ENCODE measurements at regions not wholly inside any gene's neighbourhood (a gene's known extent, or its start where the extent isn't known, plus 50 kb on each side); places are given as distances from the start of the nearest gene placed in this dataset.

DNA sequence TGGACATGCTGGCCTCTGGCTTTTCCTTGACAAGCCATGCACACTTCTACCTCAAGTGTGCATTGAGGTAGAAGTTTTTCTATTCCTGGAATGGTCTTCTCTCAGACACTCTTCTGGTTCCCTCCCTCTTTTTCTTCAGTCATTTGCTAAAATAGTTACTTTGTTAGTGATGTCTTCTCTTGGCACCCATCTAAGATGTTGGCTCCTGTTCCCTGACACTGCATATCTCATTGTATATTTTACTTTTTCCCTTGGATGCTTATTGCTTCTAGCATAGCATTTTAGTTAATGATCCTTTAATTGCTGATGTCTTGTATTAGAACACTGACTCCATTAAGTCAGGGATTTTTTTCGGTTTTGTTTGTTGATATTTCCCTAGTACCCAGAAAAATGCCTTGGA, 758.7 kb upstream of the NRSN1 start:
- no peaks in the 10 kb centered on the region for H3K27me3 ChIP-seq
- intact Hi-C loops (cut with DNase I) = no loop called here
- H3K36me3 ChIP-seq = no peaks in the 10 kb centered on the region
- no peaks in the 10 kb centered on the region for H3K9me3 ChIP-seq
- TF ChIP-seq POLR2AphosphoS5 (IDR thresholded peaks at IDR 0.05) (no peak), EP300 (IDR thresholded peaks at IDR 0.05) (no peak), CTCF (IDR thresholded peaks at IDR 0.05) (no peak), POLR2A (IDR thresholded peaks at IDR 0.05; ENCODE audit: low read depth) (no peak)
- no peak overlapping the region for H3K4me3 ChIP-seq
- no peak overlapping the region for H3K27ac ChIP-seq (replicated peaks in 1 of 4)
- no peak for DNase-seq (ENCODE audit: extremely low spot score)
- WGBS = 49% methylated on average over 1 of the region's 1 CpG
- peaks cover 0 to 16% (median 11%) of the 10 kb centered on the region in 4 donors for H3K4me1 ChIP-seq

DNA sequence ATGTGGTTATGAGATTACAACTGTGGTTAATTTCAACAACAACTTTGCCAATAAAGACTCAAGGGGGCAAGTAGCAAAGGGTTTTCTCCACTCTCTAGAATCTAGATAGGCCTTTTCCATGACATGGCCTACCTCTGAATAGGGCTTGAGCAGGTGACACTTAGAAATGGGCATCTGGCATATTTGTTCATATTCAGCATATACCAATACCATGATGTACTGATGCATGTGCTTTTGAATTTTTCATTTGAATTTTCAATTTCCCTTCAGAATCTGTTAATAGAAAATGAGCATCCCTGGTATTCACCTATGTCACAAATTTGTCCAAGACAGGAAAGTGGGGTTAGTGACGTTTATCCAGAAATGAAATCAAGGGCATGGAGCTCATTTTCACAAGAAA, 757.5 kb upstream of the NRSN1 start:
- no peak overlapping the region for H3K27ac ChIP-seq (replicated peaks in 1 of 4)
- WGBS = 96% methylated on average over 1 of the region's 1 CpG
- intact Hi-C loops (cut with DNase I) = no loop called here
- no peaks in the 10 kb centered on the region for H3K27me3 ChIP-seq
- no peak for DNase-seq (ENCODE audit: extremely low spot score)
- TF ChIP-seq POLR2AphosphoS5 (IDR thresholded peaks at IDR 0.05) (no peak), EP300 (IDR thresholded peaks at IDR 0.05) (no peak), CTCF (IDR thresholded peaks at IDR 0.05) (no peak), POLR2A (IDR thresholded peaks at IDR 0.05; ENCODE audit: low read depth) (no peak)
- H3K4me1 ChIP-seq = peaks cover 0 to 16% (median 11%) of the 10 kb centered on the region in 4 donors
- H3K9me3 ChIP-seq = no peaks in the 10 kb centered on the region
- H3K4me3 ChIP-seq = no peak overlapping the region
- no peaks in the 10 kb centered on the region for H3K36me3 ChIP-seq

DNA sequence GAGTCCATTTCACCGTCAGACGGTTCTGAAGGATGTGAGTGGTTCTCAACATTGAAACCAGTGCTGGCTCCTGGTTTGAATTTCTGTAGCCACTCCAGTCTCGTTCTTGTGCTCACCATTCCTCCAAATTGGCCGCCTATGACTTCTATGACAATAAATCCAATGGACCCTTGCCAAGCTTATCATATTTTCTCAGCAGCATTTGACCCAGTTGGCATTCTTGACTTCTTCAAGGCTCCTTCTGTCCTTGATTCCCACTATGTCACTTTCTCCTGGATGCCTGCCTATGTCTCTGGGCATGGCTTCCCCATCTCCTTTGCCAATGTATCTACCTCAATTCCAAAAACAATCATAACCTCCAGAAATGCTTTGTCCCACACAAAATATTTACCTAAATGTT, 756.0 kb upstream of the NRSN1 start:
- TF ChIP-seq CTCF (IDR thresholded peaks at IDR 0.05) = no peak
- no peak for TF ChIP-seq EP300 (IDR thresholded peaks at IDR 0.05)
- no peak for TF ChIP-seq POLR2A (IDR thresholded peaks at IDR 0.05; ENCODE audit: low read depth)
- TF ChIP-seq POLR2AphosphoS5 (IDR thresholded peaks at IDR 0.05) = no peak
- no peaks in the 10 kb centered on the region for H3K27me3 ChIP-seq
- H3K4me3 ChIP-seq = no peak overlapping the region
- no peaks in the 10 kb centered on the region for H3K9me3 ChIP-seq
- 89% methylated on average over 4 of the region's 4 CpGs for WGBS
- no peak overlapping the region for H3K27ac ChIP-seq (replicated peaks in 1 of 4)
- no peak for DNase-seq (ENCODE audit: extremely low spot score)
- H3K36me3 ChIP-seq = no peaks in the 10 kb centered on the region
- peaks cover 0 to 16% (median 11%) of the 10 kb centered on the region in 4 donors for H3K4me1 ChIP-seq
- intact Hi-C loops (cut with DNase I) = no loop called here

DNA sequence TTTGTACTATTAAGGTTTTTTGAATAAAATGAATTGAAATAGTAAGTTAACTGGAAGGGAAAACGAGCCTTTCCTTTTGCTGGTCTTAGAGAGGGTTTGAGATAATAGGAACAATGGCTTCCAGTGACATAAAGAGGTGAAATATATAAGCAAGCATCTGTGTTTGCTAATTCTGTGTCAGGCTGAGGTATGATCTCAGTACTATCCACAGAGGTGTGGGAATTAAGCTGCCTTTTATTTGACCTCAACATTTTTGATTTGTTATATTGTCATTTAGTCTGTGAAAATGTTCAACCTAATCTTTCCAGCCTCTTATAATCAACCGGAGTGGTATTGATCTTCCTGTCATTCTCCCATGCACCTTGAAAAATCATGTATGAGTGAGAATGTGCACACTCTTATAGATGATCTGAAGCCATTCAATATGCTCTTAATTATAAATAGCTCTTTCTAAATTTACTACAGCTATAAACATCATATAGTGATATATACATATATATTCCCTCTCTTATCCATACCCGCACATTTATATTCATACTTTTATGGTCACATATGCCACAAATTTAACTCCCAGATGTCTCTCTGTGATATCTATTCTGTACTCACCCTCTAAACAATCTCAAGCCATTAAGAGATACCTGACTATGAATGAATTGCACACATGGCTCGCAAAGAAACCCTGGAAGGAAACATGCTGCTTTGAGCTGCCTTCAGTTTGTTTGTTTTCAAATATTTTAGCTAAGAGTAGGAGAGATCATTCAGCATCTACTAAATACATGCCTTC, 754.7 kb upstream of the NRSN1 start:
- Histone ChIP-seq H3K4me3 (no peak overlapping the region), H3K9me3 (no peaks in the 10 kb centered on the region), H3K27ac (replicated peaks in 1 of 4) (no peak overlapping the region), H3K36me3 (no peaks in the 10 kb centered on the region), H3K27me3 (no peaks in the 10 kb centered on the region), H3K4me1 (peaks cover 0 to 8% (median 5%) of the 10 kb centered on the region in 4 donors)
- intact Hi-C loops (cut with DNase I) = no loop called here
- no peak for TF ChIP-seq POLR2A (IDR thresholded peaks at IDR 0.05; ENCODE audit: low read depth)
- TF ChIP-seq POLR2AphosphoS5 (IDR thresholded peaks at IDR 0.05) = no peak
- TF ChIP-seq EP300 (IDR thresholded peaks at IDR 0.05) = no peak
- TF ChIP-seq CTCF (IDR thresholded peaks at IDR 0.05) = no peak
- WGBS = 64% methylated on average over 4 of the region's 4 CpGs
- DNase-seq (ENCODE audit: extremely low spot score) = no peak

DNA sequence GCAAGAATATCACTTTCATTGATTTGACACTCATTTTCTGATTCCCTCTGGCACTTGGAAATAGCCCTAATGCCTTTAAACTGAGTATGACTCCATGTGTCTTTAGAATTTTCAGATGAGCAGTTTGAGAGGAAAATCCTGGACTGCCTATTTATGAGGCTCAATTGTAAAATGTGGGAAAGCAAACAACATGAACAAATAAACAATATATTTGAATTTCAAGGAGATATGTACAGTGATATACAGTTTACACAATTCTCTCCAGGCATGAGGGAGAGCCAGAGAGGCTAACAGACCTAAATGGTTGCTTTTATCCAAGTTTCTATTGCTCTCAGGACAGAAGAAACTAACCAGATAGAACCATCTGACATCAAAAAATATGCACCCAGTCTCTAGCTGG, 748.2 kb upstream of the NRSN1 start:
- TF ChIP-seq POLR2A (IDR thresholded peaks at IDR 0.05; ENCODE audit: low read depth) (no peak), POLR2AphosphoS5 (IDR thresholded peaks at IDR 0.05) (no peak), EP300 (IDR thresholded peaks at IDR 0.05) (no peak), CTCF (IDR thresholded peaks at IDR 0.05) (no peak)
- Histone ChIP-seq H3K9me3 (no peaks in the 10 kb centered on the region), H3K4me1 (peaks cover 5 to 13% (median 8%) of the 10 kb centered on the region in 4 donors), H3K27me3 (no peaks in the 10 kb centered on the region), H3K27ac (replicated peaks in 1 of 4) (no peak overlapping the region), H3K36me3 (no peaks in the 10 kb centered on the region), H3K4me3 (no peak overlapping the region)
- intact Hi-C loops (cut with DNase I) = no loop called here
- DNase-seq (ENCODE audit: extremely low spot score) = no peak

Data from esophagus muscularis mucosa (tissue), 4 donors.